HL-60 (cell line): ENCODE measurements at regions not wholly inside any gene's neighbourhood (a gene's known extent, or its start where the extent isn't known, plus 50 kb on each side); places are given as distances from the start of the nearest gene placed in this dataset.

Experiments
- DNase-seq, 2 experiments: peaks; one replicate each; pipeline ENCODE4 v3.0.0-alpha.2; 2010 to 2020; ENCODE audit warnings: low read depth in 1 of 2, low spot score in 1 of 2
- H3K27ac ChIP-seq: fragments of 250-450 bp; sonication (Bioruptor Pico); replicated peaks from 2 replicates; pipeline ENCODE4 v1.5.1; 2020; ENCODE audit warnings: mild to moderate bottlenecking, moderate library complexity
- H3K27me3 ChIP-seq: fragments of 250-450 bp; sonication (Bioruptor Pico); 2 replicates; pipeline ENCODE4 v1.5.1; 2021; ENCODE audit warnings: mild to moderate bottlenecking, moderate library complexity; ENCODE audit not compliant: insufficient read depth, poor library complexity, severe bottlenecking
- H3K4me3 ChIP-seq: replicated peaks from 2 replicates; pipeline ENCODE4 v1.5.1; 2011; ENCODE audit warnings: mild to moderate bottlenecking, control low read depth, low read length; ENCODE audit not compliant: insufficient read depth
- CTCF ChIP-seq: IDR thresholded peaks from one replicate; pipeline ENCODE4 v1.5.1; 2011; ENCODE audit warnings: low read length, control low read depth, inconsistent platforms; ENCODE audit not compliant: insufficient read depth
- GABPA ChIP-seq: IDR thresholded peaks from 2 replicates; pipeline ENCODE4 v1.6.1; 2012; ENCODE audit warnings: low read depth
- POLR2AphosphoS5 ChIP-seq: IDR thresholded peaks from 2 replicates; pipeline ENCODE4 v1.6.1; 2012; ENCODE audit warnings: low read depth
- REST ChIP-seq: IDR thresholded peaks from 2 replicates; pipeline ENCODE4 v1.6.1; 2012; ENCODE audit warnings: low read depth; ENCODE audit not compliant: insufficient replicate concordance
- SPI1 ChIP-seq: IDR thresholded peaks from 2 replicates; pipeline ENCODE4 v1.6.1; 2012; ENCODE audit warnings: low read depth, mild to moderate bottlenecking, borderline replicate concordance

- no peak for DNase-seq
- Histone ChIP-seq H3K27me3 (no peaks in the 10 kb centered on the region), H3K4me3 (no peak overlapping the region), H3K27ac (peak overlapping the region; percentile 54)
- TF ChIP-seq CTCF (no peak), SPI1 (no peak), POLR2AphosphoS5 (no peak), GABPA (no peak), REST (no peak)
Observed at GRCh38 chr9:3575821-3576220, 50.0 kb upstream of the RFX3 start.
